HG02938 (cell line): ENCODE measurements at regions not wholly inside any gene's neighbourhood (a gene's known extent, or its start where the extent isn't known, plus 50 kb on each side); places are given as distances from the start of the nearest gene placed in this dataset.

Source experiments
- ATAC-seq: cut with Tn5 transposase; IDR thresholded peaks from one replicate; pipeline ENCODE4 v1.9.1; 2021; ENCODE audit warnings: mild to moderate bottlenecking, moderate library complexity; ENCODE audit not compliant: unreplicated experiment

DNA sequence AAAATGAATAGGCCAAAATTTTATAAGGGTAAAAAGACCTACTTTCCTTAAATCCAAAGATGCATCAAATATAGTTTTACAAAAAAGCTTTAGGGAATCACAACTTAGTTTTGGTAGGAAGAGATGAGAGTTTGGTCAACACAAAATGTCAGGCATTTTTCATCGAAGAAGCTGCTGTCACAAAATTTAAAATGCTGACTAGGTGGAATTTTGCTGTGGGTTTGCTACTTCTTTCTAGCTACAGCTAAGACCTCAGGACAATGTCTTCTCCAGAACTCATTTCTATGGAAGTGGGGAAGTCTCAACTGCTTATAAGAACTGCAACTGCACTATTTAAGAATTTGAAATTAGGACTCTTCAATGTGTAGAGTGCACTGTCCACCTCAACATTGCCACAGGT lies 351.1 kb downstream of the HAO1 start:
- ATAC-seq, result no peak

- no peak for ATAC-seq
Observed at GRCh38 chr20:7596541-7596940, 343.7 kb downstream of the HAO1 start.

- ATAC-seq, result no peak
Observed at GRCh38 chr20:7601431-7601830, 338.8 kb downstream of the HAO1 start.

DNA sequence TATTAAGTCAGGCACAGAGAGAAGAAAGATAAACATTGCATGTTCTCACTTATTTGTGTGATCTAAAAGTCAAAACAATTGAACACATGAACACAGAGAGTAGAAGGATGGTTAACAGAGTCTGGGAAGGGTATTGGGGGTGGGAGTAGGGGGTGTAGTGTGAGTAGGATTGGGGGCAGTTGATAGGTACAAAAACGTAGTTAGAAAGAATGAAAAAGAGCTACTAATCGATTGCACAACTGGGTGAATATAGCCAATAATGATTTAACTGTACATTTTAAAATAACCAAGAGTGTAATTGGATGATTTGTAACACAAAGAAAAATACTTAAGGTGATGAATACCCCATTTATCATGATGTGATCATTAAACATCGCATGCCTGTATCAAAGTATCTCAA lies 333.3 kb downstream of the HAO1 start:
- ATAC-seq, result no peak

GRCh38 chr20:7608250-7608649 lies 332.0 kb downstream of the HAO1 start:
- no peak for ATAC-seq

GRCh38 chr20:7609251-7609650 lies 331.0 kb downstream of the HAO1 start:
- no peak for ATAC-seq

DNA sequence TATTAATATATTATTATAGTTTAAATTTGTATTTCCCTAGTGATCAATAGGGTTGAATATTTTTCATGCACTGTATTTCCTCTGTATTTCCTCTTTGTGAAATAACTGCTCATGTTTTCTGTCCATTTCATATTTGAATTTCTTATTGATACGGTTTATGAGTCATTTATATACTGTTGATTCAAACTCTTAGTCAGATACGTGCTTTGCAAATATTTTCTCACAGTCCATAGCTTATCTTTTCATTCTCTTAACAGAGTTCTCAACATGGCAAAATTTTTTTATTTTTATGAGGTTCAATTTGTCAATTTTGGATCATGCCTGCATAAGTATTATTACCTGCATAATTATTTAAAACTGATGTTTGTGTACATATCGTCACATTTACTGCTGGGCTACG lies 329.6 kb downstream of the HAO1 start:
- no peak for ATAC-seq

DNA sequence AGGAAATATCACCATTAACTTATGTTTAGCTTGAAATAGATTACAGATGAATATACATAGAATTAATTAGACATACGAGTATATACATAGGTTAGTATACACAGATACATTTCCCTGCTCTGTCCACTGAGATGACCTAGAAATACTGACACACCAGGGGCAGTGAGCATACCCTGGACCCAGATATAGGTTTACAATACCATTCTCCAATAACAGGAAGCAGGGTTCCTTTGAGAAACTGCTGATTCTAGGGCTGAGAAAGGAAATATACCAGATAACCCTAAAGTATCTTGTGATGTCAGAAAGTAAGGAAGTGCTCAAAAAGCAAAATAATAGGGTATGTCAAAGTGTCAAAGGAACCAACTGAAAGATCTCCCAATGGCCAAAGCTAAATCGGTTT lies 322.5 kb downstream of the HAO1 start:
- no peak for ATAC-seq

- ATAC-seq, result no peak
Observed at GRCh38 chr20:7622399-7622961, 317.8 kb downstream of the HAO1 start.

DNA sequence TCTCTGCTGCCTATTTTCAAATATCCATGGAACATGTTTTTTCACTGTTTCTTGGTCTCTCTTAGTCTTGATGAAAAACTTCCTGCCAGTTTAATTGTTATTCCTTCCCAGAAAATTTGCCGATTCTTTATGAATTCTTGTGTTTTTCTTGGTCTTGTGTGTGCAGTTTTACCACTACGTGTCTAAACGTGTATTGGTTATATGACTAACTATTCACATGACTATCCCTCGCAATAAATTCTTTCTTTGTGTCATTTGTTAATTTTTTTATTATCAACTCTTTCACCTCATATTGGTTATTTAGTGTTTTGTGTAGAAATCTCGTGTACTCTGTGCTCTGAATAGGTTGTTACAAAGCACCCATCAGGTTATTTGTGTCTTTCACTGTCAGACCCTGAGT lies 315.4 kb downstream of the HAO1 start:
- ATAC-seq, result no peak

DNA sequence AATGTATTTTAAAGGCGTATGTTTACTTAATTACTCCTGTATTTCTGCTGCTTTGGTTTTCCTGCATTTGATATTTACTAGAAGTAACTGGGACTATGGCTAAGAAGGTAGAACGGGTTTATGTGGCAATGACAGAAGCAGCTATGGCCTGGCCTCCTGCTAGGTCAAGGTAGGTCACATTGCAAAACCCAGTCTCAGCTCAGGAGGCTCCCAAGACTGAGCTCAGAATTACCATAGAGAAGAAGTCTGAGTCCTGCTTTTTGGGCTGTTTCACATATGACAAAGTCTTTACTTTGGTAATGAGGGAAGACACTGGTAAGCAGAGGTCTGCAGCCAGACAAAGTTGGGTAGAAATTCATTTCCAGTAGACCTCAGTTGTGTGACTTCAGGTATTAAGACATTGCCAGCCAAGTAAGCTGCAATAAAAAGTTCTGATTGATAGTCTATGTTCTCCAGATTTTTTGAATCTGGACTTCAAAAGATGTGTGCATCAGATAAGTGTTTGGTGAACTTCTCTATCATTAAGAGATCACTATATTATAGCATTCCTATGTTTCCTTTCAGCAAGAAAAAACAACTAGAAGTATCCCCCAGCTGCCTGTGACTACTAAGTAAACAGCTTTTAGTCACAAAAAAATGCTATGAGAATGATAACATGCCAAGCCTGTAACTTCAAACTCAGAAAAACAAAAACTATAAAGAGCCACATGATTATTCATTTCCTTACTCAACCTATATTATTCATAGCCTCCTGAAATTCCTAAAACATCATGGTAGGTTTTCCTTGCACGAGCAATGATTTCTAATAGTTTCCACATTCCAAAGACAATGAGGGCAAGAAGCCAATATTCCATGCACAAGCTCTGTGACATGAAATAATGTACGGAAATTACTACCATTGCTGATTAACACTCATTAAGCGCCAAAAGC lies 312.3 kb downstream of the HAO1 start:
- ATAC-seq, result no peak

DNA sequence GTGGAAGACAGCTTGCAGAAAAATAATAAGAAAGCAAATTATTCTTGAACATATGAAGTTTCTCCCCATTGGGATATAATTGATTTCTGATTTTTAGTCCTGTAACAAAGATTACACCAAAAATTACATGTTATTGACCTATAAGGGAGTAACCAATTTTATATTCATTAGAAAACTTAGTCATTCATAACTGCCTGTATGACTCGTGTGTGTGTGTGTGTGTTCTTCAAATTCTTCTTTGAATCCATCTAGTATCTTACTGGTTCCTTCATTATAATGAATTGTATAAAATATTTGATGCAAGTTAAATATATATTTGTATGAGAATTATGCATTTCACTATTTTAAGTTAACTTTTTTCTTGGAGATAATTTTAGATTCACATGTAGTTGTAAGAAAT lies 310.4 kb downstream of the HAO1 start:
- no peak for ATAC-seq

DNA sequence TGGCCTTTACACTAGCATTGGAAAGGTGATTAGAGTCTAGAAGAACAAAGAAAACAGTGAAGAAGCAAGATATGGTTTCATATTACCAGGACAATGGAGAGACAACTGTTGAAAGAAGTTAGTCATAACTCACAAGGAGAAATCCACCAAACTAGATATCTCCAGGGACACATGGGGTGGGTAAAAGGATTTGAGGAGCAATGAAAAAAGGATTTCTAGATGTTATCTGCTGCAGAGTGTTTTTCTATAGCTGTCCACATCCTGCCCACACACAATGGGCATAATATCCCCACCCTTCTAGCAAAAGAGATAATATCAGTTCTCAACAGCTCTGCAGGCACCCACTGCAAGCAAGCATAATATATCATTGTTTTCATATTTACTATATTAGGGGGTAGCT lies 303.1 kb downstream of the HAO1 start:
- ATAC-seq, result no peak

DNA sequence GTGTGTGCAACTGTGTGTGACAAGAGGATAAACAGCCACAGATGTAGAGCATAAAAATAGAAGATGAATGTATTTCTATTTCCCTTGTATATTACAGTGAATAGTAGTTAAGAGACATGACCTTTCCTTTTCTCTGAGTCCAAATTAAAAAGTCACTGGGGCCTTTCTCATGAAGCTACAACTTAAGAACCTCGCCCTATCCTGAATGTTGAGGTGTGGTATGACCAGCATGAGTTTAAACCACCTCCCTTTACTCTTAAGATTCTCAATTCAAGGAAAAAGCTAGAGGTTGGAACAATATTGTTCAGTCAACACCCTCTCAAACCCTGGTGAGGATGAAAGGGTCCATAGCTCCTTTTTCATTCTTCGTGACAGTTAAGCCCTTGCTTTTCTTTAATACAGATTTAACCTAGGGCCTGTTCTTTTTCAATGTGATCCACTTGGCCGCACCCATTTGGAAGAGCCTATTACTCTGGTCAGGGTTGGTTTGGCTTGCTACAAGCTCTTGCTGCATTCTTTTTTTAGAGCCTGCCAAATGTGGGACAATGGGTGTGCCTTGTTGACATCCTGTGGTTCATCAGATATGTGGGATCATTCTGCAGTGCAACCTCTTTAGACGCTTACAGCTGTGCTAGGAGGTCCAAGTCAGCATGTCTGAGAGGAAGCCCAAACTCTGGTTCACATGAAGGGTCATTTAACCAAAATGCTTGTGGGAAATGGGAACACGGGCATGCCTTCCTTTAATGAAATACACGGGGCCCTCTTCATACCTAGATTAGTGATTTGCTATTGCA lies 290.0 kb downstream of the HAO1 start:
- ATAC-seq, result no peak

DNA sequence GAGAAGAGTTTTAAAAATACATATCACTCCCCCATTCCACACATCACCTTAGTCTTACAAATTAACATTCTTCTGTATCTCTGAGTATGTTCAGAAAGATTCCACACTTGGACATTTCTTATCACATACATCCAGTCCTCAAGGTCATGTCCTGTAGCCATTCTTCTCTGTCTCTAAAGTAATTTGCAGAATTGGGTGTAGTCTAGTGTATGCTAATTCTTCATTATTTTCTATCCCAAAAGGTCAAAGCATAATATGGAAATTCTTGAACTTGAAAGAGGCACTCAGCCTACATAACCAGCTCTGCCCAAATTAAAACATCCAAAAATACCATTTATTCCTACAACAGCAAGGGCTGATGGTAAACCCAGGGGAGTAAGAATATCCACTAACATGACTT lies 286.0 kb downstream of the HAO1 start:
- ATAC-seq, result no peak

- ATAC-seq, result no peak
Observed at GRCh38 chr20:7656687-7657467, 283.4 kb downstream of the HAO1 start.

DNA sequence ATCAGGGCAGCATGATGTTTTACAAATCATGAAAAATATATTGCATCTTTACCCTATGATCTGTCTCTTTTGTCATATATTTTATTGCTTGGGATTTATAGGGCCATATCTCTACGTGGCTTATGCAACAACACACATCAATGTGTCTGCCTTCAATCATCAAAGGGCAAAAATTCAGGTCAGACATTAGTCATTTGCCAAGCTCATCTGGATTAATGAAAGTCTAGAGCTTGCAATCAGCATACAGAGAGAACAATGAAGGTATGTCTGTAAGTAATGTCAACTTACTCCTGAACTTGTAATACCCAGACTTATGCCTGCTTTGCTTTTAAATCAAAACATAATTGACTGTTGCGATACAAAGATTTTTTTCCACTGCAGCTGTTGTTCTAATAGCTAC lies 282.7 kb downstream of the HAO1 start:
- ATAC-seq, result no peak

DNA sequence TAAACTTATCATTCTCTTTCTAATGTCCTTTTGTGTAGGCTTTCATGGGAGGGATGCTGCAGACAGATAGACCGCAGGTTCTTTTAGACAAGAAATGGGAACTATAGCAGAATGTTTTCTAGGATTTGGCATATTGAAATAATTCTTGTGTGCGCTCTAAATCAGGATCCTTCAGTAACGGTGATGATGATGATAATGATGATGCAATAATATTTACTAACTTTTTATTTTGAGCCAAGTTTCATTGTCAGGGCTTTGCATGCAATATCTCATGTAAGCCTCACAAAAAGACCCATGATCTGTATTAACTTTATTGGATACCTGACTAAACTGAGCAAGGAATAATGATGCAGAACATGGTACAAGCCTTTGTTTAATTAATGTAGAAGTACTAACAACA lies 280.1 kb downstream of the HAO1 start:
- no peak for ATAC-seq

DNA sequence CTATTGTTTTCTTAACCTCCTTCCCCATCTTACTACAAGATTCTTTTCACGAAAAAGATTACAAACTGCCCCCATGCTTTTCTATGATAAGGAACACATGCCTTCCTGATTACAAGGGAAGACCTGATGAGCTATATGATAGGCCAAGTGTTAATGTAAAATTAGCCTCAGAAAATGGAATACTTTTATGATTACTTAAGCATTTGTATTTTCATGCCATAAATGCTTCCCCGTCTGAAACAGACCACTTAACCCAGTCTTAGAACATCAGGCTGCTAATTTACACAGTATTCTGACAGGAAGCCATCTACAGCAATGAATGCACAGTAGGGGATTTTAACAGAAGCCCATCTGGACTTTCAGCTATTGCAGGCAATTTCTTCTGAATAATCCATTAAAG lies 274.9 kb downstream of the HAO1 start:
- ATAC-seq, result no peak

- ATAC-seq, result no peak
Observed at GRCh38 chr20:7667194-7667593, 273.1 kb downstream of the HAO1 start.

DNA sequence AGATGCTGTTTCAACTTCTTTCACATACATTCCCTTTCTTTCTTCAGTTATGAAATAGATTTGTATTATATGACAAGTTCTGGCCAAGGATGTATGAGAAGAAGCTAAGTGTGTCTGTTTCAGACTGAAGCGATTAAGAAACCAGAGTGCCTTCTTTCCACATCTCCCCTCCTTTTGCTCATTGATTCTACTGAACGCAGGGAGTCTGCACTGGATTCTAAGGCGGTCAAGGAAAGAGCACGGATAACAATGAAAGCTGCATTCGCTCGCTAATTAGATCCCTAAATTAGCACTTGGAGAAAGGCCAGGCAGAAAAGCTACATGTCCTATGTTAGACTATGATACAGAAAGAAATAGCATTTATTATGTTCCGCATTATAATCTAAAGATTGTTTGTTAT lies 267.7 kb downstream of the HAO1 start:
- no peak for ATAC-seq
